Neuron (in vitro differentiated cells): ENCODE measurements at regions not wholly inside any gene's neighbourhood (a gene's known extent, or its start where the extent isn't known, plus 50 kb on each side); places are given as distances from the start of the nearest gene placed in this dataset.
"Not testable (repeated sequence)": the region's sequence is repeated elsewhere in the genome, so short reads cannot be mapped to it uniquely, and the experiment has no call there.

Experiments used
- H2AFZ ChIP-seq: one replicate; pipeline ENCODE4 v1.6.1; 2013; ENCODE audit warnings: low read depth, mild to moderate bottlenecking, inconsistent platforms, low read length, moderate library complexity
- H3K27me3 ChIP-seq: one replicate; pipeline ENCODE4 v1.6.1; 2013; ENCODE audit warnings: low read length; ENCODE audit not compliant: insufficient read depth
- H3K36me3 ChIP-seq: one replicate; pipeline ENCODE4 v1.6.1; 2013; ENCODE audit warnings: low read length; ENCODE audit not compliant: insufficient read depth
- H3K4me1 ChIP-seq: one replicate; pipeline ENCODE4 v1.6.1; 2013; ENCODE audit warnings: low read length; ENCODE audit not compliant: insufficient read depth
- H3K4me3 ChIP-seq: 2 replicates; pipeline ENCODE4 v1.5.1; 2013; ENCODE audit warnings: mild to moderate bottlenecking, low read length, moderate library complexity
- H3K9me3 ChIP-seq: one replicate; pipeline ENCODE4 v1.6.1; 2013; ENCODE audit warnings: low read length

DNA sequence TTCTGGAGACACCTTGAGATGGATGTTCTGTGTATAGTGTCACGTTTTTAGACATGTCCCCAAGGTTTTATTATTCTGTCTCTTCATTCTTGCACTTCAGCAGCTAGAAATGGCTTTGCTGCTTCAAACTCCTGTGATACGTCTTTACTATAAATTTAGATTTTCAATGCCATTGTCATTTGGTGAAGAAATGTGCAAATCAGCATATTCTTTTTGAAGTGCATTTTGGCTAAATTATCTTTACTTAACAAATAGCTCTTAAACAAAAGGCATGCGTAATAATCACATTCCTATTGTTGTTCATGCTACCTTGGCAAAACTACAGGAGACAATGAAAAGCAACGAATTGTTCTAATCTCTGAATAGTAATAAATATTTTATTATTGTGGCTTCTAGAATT, 502.9 kb upstream of the SYT1 start:
- Histone ChIP-seq H3K4me1 (no peaks in the 10 kb centered on the region), H3K36me3 (no peaks in the 10 kb centered on the region), H3K9me3 (no peaks in the 10 kb centered on the region), H3K27me3 (no peaks in the 10 kb centered on the region), H3K4me3 (no peak overlapping the region), H2AFZ (no peak overlapping the region)

DNA sequence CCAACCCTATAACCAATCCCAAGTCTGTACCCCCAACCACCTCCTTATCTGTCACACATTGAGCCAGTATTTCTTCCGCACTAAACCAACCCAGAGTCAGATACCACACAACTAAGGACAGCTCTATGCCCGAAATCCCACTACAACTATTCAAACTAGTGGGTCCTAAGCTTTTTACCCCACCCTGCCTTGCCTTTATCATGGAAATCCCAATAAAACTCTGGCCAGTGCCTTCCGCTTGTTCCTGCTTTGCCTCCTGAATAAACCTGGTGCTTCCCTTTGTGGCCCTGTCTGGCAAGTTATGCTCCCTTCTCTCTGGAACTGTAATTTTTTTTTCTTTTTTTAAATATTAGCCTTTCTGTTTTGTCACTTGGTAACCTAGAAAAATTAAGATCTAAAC, 493.3 kb upstream of the SYT1 start:
- Histone ChIP-seq H3K4me3 (no peak overlapping the region), H3K4me1 (peaks cover 10% of the 10 kb centered on the region), H3K27me3 (no peaks in the 10 kb centered on the region), H3K36me3 (no peaks in the 10 kb centered on the region), H3K9me3 (no peaks in the 10 kb centered on the region), H2AFZ (no peak overlapping the region)

DNA sequence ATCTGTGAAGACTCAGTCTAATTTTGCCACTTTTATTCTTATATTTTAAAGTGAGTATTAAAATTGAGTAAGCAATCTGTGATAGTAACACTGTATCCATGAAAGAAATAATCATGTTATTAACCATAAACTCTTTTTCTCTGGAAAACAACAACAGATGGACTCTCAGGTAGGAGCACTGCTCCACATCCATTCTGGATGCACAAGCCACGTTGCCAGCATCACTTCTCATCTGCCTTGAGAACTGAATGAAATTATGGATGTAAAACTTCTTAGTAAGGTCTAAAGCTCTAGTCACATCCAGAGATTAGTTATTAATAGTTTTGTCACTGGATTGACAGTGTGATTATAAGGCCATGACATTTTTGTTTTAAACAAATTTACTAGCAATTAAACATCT, 489.1 kb upstream of the SYT1 start:
- H3K27me3 ChIP-seq, result no peaks in the 10 kb centered on the region
- no peak overlapping the region for H2AFZ ChIP-seq

DNA sequence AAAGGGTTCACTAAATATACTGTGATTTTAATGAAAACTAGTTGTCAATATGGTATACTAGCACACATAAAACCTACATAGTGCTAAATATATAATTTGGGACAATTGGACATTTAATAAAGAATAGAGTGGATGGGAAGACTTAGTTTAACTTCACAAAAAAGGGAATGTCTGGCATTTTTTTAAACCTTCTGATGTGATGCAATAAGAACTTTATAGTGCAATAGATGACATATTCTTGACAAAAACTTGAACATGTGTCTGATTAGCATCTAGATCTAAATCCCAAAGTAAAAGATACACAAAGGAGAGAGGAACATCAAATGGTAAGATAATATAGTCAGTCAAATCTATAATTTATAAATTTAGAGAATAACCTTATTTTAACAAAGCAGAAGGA, 488.3 kb upstream of the SYT1 start:
- Histone ChIP-seq H3K9me3 (peaks cover 9% of the 10 kb centered on the region), H3K4me3 (no peak overlapping the region), H2AFZ (no peak overlapping the region), H3K36me3 (no peaks in the 10 kb centered on the region), H3K27me3 (no peaks in the 10 kb centered on the region), H3K4me1 (peaks cover 10% of the 10 kb centered on the region)

More for the DNA sequence above, 489.1 kb upstream of the SYT1 start:
- Histone ChIP-seq H3K4me1 (peaks cover 10% of the 10 kb centered on the region), H3K9me3 (peaks cover 7% of the 10 kb centered on the region), H3K4me3 (no peak overlapping the region), H3K36me3 (no peaks in the 10 kb centered on the region)

DNA sequence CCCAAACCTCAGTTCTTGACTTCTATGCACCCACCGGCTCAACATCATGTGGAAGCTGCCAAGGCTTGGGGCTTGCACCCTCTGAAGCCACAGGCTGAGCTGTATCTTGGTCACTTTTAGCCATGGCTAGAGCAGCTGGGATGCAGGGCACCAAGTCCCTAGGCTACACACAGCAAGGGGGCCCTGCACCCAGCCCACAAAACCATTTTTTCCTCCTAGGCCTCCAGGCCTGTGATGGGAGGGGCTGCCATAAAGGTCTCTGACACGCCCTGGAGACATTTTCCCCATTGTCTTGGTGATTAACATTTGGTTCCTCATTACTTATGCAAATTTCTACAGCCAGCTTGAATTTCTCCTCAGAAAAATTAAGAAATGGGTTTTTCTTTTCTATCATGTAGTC, 485.5 kb upstream of the SYT1 start:
- H3K27me3 ChIP-seq, result not testable (repeated sequence)

DNA sequence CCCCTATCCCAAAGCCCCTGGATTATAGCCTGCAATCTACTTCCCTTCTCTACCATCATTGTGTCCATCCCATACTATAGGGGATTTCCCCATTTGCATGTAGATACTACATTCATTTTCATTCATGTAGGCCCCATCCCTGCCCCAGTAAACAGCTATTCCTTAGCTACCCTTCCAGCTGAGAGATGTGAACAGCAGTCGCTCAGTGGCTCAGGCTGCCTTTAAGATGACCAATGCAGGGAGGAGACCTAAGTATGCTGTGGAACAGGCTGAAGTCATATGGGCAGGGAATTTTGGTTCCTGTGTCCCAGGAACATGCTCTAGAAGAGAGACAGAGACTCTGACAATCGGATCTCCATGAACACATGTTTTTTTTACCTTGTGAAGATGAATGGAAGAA, 481.2 kb upstream of the SYT1 start:
- H3K9me3 ChIP-seq, result peaks cover 8% of the 10 kb centered on the region
- H3K27me3 ChIP-seq, result no peaks in the 10 kb centered on the region
- no peak overlapping the region for H2AFZ ChIP-seq
- no peak overlapping the region for H3K4me3 ChIP-seq
- H3K36me3 ChIP-seq, result no peaks in the 10 kb centered on the region
- no peaks in the 10 kb centered on the region for H3K4me1 ChIP-seq

More for the DNA sequence above, 485.5 kb upstream of the SYT1 start:
- H2AFZ ChIP-seq, H3K4me3 ChIP-seq, H3K36me3 ChIP-seq, H3K4me1 ChIP-seq, H3K9me3 ChIP-seq: not testable (repeated sequence)

DNA sequence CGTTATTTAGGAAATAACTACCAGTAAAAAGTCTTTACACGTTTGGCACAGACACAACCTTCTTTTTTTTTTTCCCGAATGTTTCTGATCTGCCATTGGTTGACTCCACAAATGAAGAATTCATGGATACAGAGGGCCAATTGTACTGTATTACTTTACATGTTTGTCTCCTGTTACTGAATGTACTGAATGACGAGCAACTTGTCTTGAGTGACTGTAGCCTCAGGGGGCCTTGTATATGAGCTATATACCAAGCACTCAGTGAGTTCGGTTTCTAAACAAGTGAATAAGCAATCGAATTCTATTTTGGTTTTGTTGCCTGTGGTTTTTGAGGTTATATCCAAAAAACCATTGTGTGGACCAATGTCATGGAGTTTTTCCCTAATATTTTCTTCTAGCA, 480.0 kb upstream of the SYT1 start:
- no peaks in the 10 kb centered on the region for H3K27me3 ChIP-seq
- H2AFZ ChIP-seq, result no peak overlapping the region
- no peak overlapping the region for H3K4me3 ChIP-seq
- H3K36me3 ChIP-seq, result no peaks in the 10 kb centered on the region
- H3K9me3 ChIP-seq, result peaks cover 2% of the 10 kb centered on the region
- H3K4me1 ChIP-seq, result no peaks in the 10 kb centered on the region

DNA sequence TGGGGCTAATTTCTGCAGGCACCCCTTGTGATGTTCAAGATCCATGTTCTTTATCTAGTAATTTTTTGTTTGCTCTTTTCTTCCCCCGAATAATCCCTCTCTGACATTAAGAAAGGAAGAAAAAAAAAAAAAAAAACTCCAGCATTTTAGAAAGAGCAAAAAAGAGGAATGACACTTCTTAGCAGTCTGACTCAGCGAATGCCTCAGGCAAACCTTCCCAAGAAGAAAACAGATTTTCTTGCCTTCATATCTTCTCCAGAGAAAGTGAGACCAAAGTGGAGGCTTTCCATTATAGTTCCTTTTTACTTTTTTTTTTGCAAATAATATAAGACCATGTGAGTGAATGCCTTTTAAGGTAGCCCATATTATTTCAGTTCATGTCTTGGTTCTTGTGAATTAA, 479.0 kb upstream of the SYT1 start:
- Histone ChIP-seq H3K27me3 (no peaks in the 10 kb centered on the region), H2AFZ (no peak overlapping the region), H3K36me3 (no peaks in the 10 kb centered on the region), H3K4me3 (no peak overlapping the region), H3K9me3 (peaks cover 2% of the 10 kb centered on the region), H3K4me1 (no peaks in the 10 kb centered on the region)

DNA sequence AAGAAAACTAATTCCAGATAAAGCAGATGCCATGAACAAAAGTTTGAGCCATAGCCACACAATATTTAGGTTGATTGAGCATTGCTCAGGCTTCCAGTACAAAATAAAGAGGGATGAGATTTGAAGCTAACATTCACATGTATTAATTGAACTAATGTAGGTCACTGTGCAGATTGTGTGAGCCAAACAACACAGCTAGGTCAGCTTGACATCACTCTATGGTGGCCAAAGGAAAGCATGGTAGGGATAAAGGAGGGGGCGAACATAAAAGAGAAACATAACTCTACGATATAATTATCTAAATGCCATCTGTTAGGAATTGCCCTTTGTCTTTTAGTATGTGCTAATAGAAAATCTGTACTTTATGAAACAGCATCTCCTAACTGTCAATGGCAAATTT, 477.7 kb upstream of the SYT1 start:
- Histone ChIP-seq H3K9me3 (no peaks in the 10 kb centered on the region), H3K4me1 (no peaks in the 10 kb centered on the region), H3K4me3 (no peak overlapping the region), H3K36me3 (no peaks in the 10 kb centered on the region), H2AFZ (no peak overlapping the region), H3K27me3 (no peaks in the 10 kb centered on the region)

DNA sequence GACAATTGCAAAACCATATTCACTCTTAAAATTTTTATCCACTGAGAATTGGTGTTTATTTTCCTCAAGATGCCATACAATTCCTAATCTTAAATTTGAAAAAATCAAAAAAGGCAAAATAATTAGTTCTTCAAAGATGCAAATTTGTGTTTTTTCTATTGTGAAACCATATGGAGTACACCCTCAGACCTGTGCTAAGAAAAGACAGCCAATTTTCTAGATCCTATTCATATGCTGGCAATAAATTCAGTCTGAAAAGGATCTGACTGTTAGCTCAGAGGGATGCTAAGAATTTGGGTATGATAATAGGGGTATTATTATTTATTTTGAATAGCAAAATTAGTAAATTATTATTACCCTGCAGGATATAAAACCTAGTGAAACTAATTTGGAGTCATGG, 476.9 kb upstream of the SYT1 start:
- no peaks in the 10 kb centered on the region for H3K4me1 ChIP-seq
- no peaks in the 10 kb centered on the region for H3K36me3 ChIP-seq
- H3K27me3 ChIP-seq, result no peaks in the 10 kb centered on the region
- no peak overlapping the region for H2AFZ ChIP-seq
- H3K4me3 ChIP-seq, result no peak overlapping the region
- H3K9me3 ChIP-seq, result no peaks in the 10 kb centered on the region

DNA sequence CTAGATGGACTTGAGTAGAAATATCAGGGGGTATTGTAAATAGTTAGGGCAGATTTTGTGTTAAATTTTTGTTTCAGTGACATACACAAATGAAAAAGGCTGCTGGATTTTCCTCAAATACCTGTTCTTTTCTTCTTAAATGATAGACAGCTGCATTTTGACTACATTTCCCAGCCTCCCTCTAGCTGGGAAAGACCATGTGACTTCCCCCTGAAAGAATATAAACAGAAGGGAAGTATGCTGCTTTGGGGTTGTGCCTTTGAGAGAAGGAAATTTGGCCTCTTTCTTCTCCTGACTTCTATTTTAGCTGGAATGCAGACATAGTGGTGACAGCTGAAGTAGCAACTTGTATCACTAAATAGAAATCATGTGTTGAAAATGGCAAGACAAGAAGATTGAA, 476.1 kb upstream of the SYT1 start:
- Histone ChIP-seq H3K36me3 (no peaks in the 10 kb centered on the region), H3K4me3 (no peak overlapping the region), H2AFZ (no peak overlapping the region), H3K27me3 (no peaks in the 10 kb centered on the region), H3K9me3 (no peaks in the 10 kb centered on the region), H3K4me1 (no peaks in the 10 kb centered on the region)

DNA sequence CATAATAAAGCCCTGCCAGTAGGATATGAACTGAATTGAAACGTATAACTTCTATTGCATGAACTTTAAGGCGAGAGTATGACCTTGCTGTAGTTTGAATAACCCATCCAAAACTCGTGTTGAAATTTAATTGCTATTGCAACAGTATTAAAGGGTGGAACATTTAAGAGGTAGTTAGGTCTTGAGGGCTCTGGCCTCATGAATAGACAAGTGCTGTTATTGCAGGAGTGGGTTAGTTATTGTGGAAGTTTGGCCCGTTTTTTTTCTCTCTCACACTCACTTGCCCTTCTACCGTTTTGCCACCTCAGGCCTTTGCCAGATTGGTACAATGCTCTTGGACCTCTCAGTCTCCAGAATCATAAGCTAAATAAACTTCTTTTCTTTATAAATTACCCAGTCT, 473.7 kb upstream of the SYT1 start:
- no peaks in the 10 kb centered on the region for H3K36me3 ChIP-seq
- H3K27me3 ChIP-seq, result no peaks in the 10 kb centered on the region
- H2AFZ ChIP-seq, result no peak overlapping the region
- H3K4me3 ChIP-seq, result no peak overlapping the region
- no peaks in the 10 kb centered on the region for H3K4me1 ChIP-seq
- no peaks in the 10 kb centered on the region for H3K9me3 ChIP-seq

DNA sequence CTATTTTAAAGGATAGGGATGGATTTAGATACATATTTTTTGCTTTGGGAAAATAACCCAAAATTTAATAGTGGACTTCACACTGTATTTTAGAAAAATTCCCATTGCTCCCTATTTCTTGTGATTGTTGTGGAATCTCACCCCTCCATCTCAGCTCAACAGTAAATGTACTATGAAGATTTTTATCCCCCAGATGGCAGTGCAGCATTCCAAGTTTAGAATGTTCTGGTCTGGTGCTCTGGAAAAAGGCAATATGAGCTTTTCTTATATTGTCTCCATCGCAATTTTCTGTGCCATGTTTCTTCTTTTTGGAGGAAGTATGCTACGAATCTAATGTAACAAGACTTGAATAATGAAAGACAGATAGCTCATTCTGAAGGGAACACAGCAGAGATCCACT, 471.7 kb upstream of the SYT1 start:
- no peak overlapping the region for H2AFZ ChIP-seq
- H3K27me3 ChIP-seq, result no peaks in the 10 kb centered on the region
- H3K4me3 ChIP-seq, result no peak overlapping the region
- H3K36me3 ChIP-seq, result no peaks in the 10 kb centered on the region
- no peaks in the 10 kb centered on the region for H3K9me3 ChIP-seq
- no peaks in the 10 kb centered on the region for H3K4me1 ChIP-seq

DNA sequence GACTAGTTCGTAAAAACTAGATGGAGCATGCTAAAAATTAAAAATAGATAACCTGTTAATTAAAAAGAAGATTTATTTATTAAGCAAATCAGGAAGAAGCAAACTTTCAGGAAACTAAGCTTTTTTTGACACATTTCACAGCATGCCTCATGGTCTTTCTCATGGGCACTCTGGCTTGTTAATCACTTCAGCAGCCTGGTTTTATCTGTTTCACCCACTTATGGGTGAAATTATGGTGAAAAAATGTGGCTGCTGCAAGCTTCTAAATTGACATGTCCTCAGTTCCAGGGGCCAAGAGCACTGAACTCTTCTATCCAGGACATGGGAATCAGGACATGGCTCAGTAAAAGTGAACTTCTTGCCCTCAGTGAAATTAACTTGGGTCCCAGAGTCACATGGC, 468.6 kb upstream of the SYT1 start:
- H3K36me3 ChIP-seq, result no peaks in the 10 kb centered on the region
- H3K27me3 ChIP-seq, result no peaks in the 10 kb centered on the region
- no peaks in the 10 kb centered on the region for H3K9me3 ChIP-seq
- no peak overlapping the region for H2AFZ ChIP-seq
- H3K4me1 ChIP-seq, result no peaks in the 10 kb centered on the region
- no peak overlapping the region for H3K4me3 ChIP-seq
